C4-2B (cell line): ENCODE measurements at regions not wholly inside any gene's neighbourhood (a gene's known extent, or its start where the extent isn't known, plus 50 kb on each side); places are given as distances from the start of the nearest gene placed in this dataset.
A peak's percentile ranks its signal among the peaks of the same experiment; 100 is the strongest.
"Not testable (repeated sequence)": the region's sequence is repeated elsewhere in the genome, so short reads cannot be mapped to it uniquely, and the experiment has no call there.

ENCODE experiments used
- H3K27ac ChIP-seq: fragments of 450-650 bp; 2 replicates; pipeline ENCODE4 v1.5.1; 2017
- CTCF ChIP-seq: fragments of 450-650 bp; conservative IDR thresholded peaks from 2 replicates; pipeline ENCODE4 v1.5.1; 2017; ENCODE audit warnings: mild to moderate bottlenecking
- ZFX ChIP-seq: fragments of 450-650 bp; IDR thresholded peaks from 2 replicates; pipeline ENCODE4 v1.6.1; 2017

GRCh38 chr3:152682477-152682876, 152.5 kb upstream of the P2RY1 start:
- TF ChIP-seq ZFX (no peak), CTCF (no peak)
- H3K27ac ChIP-seq: no peak overlapping the region

- H3K27ac ChIP-seq: no peak overlapping the region
- TF ChIP-seq CTCF: no peak
- TF ChIP-seq ZFX: no peak
Measured at GRCh38 chr3:152683521-152683999, 151.4 kb upstream of the P2RY1 start.

GRCh38 chr3:152684279-152684678, 150.7 kb upstream of the P2RY1 start:
- TF ChIP-seq ZFX: no peak
- TF ChIP-seq CTCF: no peak
- H3K27ac ChIP-seq: no peak overlapping the region

- no peak overlapping the region for H3K27ac ChIP-seq
- TF ChIP-seq CTCF (no peak), ZFX (no peak)
Measured at GRCh38 chr3:152688313-152688712, 146.6 kb upstream of the P2RY1 start.

GRCh38 chr3:152692326-152692725, 142.6 kb upstream of the P2RY1 start:
- not testable (repeated sequence) for H3K27ac ChIP-seq

GRCh38 chr3:152693521-152694250, 141.2 kb upstream of the P2RY1 start:
- not testable (repeated sequence) for H3K27ac ChIP-seq

- TF ChIP-seq CTCF (peak; percentile 36), ZFX (no peak)
- H3K27ac ChIP-seq: no peak overlapping the region
Measured at GRCh38 chr3:152695840-152696239, 139.1 kb upstream of the P2RY1 start.

- TF ChIP-seq ZFX: no peak
- no peak for TF ChIP-seq CTCF
- H3K27ac ChIP-seq: no peak overlapping the region
Measured at GRCh38 chr3:152696962-152697361, 138.0 kb upstream of the P2RY1 start.
